BE2C (cell line): ENCODE measurements at regions not wholly inside any gene's neighbourhood (a gene's known extent, or its start where the extent isn't known, plus 50 kb on each side); places are given as distances from the start of the nearest gene placed in this dataset.
A peak's percentile ranks its signal among the peaks of the same experiment; 100 is the strongest.
"Not testable (repeated sequence)": the region's sequence is repeated elsewhere in the genome, so short reads cannot be mapped to it uniquely, and the experiment has no call there.

Source experiments
- DNase-seq: peaks from one replicate; pipeline ENCODE4 v3.0.0-alpha.2; 2020
- H3K27me3 ChIP-seq: fragments of 250-450 bp; sonication (Bioruptor Pico); 2 replicates; pipeline ENCODE4 v1.5.1; 2020; ENCODE audit warnings: mild to moderate bottlenecking
- H3K36me3 ChIP-seq: fragments of 250-450 bp; sonication (Bioruptor Pico); 2 replicates; pipeline ENCODE4 v1.5.1; 2020; ENCODE audit warnings: mild to moderate bottlenecking
- H3K4me1 ChIP-seq: fragments of 250-450 bp; sonication (Bioruptor Pico); 2 replicates; pipeline ENCODE4 v1.5.1; 2020
- H3K4me3 ChIP-seq: 2 replicates; pipeline ENCODE4 v1.5.1; 2011; ENCODE audit warnings: low read depth, low read length
- H3K9me3 ChIP-seq: fragments of 250-450 bp; sonication (Bioruptor Pico); 2 replicates; pipeline ENCODE4 v1.5.1; 2020
- TF ChIP-seq, protein P1 (sequence below): IDR thresholded peaks from 2 replicates; pipeline ENCODE4 v1.5.1; 2012; ENCODE audit warnings: mild to moderate bottlenecking, low read depth, low read length

DNA sequence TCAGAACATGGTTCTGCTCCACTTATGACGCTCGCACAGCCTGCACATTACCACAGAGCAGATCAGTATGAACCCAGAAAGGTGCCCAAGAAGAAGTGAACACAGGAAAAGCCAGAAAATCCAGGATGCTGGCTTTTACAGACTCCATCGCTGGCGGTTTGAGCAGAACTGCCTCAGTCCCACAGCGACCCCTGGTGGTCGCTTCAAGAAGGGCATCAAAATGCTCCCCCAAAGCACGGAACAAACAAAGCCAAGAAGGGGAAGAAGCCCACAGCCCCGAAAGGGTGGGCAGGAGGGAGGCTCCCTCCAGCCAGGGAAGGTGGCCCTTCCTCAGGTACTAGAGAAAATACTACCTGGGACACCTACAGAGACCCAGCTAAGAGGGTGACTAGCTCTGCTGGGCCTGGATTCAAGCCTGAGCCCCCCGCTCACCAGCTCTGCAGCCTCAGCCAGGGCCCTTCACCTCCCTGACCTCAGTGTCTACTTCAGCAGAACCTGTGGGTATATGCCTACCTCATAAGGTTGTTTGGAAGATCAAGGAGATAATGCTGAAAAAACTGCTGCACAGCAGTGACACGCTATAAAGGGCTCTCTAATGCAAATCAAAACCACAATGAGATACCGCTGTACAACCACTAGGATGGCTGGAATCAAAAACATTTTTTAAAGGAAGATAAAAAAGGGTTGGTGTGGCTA lies 98.1 kb downstream of the NCOR2 start:
- H3K4me3 ChIP-seq, result no peak overlapping the region
- peaks cover 78% of the 10 kb centered on the region for H3K36me3 ChIP-seq
- peaks cover 5% of the 10 kb centered on the region; the same call in 1 of the 2 replicates for H3K9me3 ChIP-seq
- peaks cover 2% of the 10 kb centered on the region for H3K4me1 ChIP-seq
- TF ChIP-seq, protein P1, sequence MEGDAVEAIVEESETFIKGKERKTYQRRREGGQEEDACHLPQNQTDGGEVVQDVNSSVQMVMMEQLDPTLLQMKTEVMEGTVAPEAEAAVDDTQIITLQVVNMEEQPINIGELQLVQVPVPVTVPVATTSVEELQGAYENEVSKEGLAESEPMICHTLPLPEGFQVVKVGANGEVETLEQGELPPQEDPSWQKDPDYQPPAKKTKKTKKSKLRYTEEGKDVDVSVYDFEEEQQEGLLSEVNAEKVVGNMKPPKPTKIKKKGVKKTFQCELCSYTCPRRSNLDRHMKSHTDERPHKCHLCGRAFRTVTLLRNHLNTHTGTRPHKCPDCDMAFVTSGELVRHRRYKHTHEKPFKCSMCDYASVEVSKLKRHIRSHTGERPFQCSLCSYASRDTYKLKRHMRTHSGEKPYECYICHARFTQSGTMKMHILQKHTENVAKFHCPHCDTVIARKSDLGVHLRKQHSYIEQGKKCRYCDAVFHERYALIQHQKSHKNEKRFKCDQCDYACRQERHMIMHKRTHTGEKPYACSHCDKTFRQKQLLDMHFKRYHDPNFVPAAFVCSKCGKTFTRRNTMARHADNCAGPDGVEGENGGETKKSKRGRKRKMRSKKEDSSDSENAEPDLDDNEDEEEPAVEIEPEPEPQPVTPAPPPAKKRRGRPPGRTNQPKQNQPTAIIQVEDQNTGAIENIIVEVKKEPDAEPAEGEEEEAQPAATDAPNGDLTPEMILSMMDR, result peak; percentile 88
- H3K27me3 ChIP-seq, result no peaks in the 10 kb centered on the region
- no peak for DNase-seq

DNA sequence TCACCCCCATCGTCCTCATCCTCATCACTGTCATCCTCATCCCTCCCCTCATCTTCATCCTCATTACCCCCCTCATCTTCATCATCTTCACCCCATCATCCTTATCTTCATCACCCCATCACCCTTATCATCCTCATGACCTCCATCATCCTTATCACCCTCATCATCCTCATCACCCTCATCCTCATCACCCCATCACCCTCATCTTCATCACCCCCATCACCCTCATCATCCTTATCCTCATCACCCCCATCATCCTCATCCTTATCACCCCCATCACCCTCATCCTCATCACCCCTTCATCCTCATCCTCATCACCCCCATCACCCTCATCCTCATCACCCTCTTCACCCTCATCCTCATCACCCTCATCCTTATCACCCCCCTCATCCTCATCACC lies 99.9 kb downstream of the NCOR2 start:
- Histone ChIP-seq H3K36me3 (peaks cover 72% of the 10 kb centered on the region), H3K4me1 (peaks cover 13% of the 10 kb centered on the region)
- not testable (repeated sequence) for H3K4me3 ChIP-seq, DNase-seq, H3K9me3 ChIP-seq, H3K27me3 ChIP-seq

DNA sequence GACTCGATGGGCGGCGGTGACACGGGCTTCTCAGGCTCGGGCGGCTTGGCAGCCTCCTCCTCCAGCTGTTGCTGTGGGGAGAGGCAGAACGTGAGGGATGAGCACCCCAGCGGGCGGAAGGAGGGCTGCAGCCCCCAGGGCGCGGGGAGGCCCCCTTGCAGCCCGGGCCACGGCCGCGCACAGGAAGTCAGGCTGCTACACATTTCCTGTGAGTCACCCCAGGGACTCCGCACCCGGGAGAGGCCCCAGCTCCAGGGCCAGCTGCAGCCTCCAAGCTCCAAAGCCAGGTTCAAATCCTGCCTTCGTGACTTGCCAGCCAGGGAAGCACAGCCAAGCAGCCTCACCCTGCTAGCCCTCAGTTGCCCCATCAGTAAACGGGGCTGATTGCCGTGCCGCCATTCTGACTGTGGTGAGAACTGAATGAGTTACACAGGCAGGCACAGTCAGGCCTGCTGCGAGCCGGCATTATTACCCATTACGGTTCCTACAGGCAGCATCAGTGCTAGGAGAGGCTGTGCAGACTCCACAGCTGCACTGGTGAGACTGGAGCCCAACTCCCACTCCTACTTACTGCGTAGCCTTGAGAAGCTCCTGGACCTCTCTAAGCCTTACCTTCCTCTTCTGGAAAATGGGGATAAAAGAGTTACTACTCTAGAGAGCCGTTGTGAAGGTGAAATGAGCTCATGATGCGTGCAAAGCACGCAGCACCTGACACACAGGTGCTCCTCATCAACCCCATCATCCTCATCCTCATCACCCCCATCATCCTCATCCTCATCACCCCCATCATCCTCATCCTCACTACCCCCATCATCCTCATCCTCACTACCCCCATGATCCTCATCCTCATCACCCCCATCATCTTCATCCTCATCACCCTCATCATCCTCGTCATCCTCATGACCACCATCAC lies 100.9 kb downstream of the NCOR2 start:
- no peak for DNase-seq
- Histone ChIP-seq H3K4me1 (peaks cover 13% of the 10 kb centered on the region), H3K36me3 (peaks cover 72% of the 10 kb centered on the region)

DNA sequence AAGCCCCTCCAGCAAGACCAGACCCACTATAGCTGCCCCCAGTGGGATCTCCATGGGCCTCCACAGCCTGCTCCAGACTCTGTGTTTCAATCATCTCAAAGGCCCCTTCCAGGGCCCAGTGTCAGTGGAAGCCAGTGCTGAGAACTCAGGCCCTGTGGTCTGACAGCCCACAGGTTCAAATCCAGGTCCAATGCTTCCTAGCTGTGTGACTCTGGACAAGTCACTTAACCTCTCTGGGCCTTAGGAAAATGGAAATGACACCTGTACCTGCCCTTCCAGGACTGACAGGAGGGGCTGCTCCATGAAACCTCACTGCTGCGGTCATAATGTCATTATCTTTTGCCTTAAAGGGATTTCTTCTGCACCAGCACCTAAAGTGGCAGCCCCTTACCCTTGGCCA lies 101.9 kb downstream of the NCOR2 start:
- Histone ChIP-seq H3K9me3 (no peaks in the 10 kb centered on the region), H3K27me3 (no peaks in the 10 kb centered on the region), H3K4me1 (peaks cover 13% of the 10 kb centered on the region), H3K4me3 (no peak overlapping the region), H3K36me3 (peaks cover 71% of the 10 kb centered on the region)
- DNase-seq, result no peak
- TF ChIP-seq, protein P1, result no peak

More for the DNA sequence above, 100.9 kb downstream of the NCOR2 start:
- H3K27me3 ChIP-seq, result no peaks in the 10 kb centered on the region
- H3K4me3 ChIP-seq, result no peak overlapping the region
- TF ChIP-seq, protein P1, result no peak
- H3K9me3 ChIP-seq, result no peaks in the 10 kb centered on the region

DNA sequence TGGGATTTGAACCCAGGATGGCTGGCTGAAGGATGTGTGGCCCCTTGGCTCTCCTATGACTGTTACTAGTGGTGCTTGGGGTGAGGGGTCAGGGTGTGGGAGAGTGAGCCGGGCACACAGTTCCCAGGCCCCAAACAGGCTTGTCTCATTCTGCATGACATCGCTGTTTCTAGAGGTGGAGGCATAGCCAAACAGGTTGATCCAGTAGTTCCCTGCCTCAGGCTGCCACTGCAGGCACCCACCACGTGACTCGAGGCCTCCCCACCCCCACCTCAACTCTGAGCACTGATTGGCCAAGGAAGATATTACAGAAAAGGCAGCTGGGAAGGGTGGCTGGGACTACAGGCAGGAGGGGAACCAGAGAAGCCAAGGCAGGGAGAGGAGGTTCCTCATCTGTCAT lies 102.6 kb downstream of the NCOR2 start:
- H3K4me3 ChIP-seq, result no peak overlapping the region
- no peak for DNase-seq
- TF ChIP-seq, protein P1, result no peak
- H3K9me3 ChIP-seq, result no peaks in the 10 kb centered on the region
- H3K36me3 ChIP-seq, result peaks cover 71% of the 10 kb centered on the region
- H3K27me3 ChIP-seq, result no peaks in the 10 kb centered on the region
- H3K4me1 ChIP-seq, result peaks cover 13% of the 10 kb centered on the region

DNA sequence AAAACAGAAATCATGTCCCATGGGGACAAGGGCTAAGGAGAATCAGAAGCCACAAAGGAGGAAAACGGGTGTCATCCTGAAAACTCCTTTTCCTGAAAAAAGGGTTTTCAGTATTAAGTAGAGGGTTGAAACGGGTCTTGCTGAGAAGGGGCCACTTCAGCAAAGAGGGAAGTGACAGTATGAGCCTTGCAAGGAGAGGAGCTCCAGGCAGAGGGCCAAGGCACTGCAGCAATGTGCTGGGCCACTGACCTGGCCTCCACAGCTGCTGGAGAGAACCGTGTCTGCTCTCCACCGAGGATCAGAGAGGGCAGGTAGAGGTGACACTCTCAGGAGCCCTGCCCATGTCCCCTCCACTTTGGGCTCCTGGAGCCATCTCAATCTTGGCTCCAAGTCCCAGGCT lies 103.3 kb downstream of the NCOR2 start:
- peaks cover 71% of the 10 kb centered on the region for H3K36me3 ChIP-seq

More for the DNA sequence above, 103.3 kb downstream of the NCOR2 start:
- no peak for DNase-seq
- TF ChIP-seq, protein P1, result no peak
- Histone ChIP-seq H3K9me3 (no peaks in the 10 kb centered on the region), H3K4me3 (no peak overlapping the region), H3K4me1 (peaks cover 13% of the 10 kb centered on the region), H3K27me3 (no peaks in the 10 kb centered on the region)
